Mesenchymal stem cell (in vitro differentiated cells and primary cell): ENCODE measurements at regions not wholly inside any gene's neighbourhood (a gene's known extent, or its start where the extent isn't known, plus 50 kb on each side); places are given as distances from the start of the nearest gene placed in this dataset.

Experiments
- DNase-seq: peaks from one replicate; pipeline ENCODE4 v3.0.0-alpha.2; 2013
- H2AFZ ChIP-seq: one replicate; pipeline ENCODE4 v1.6.1; 2013; ENCODE audit warnings: low read depth, mild to moderate bottlenecking, control low read depth, inconsistent platforms, low read length, moderate library complexity
- H2AK5ac ChIP-seq: 2 replicates; pipeline ENCODE4 v1.6.1; 2013; ENCODE audit warnings: low read length, moderate library complexity, mild to moderate bottlenecking, inconsistent platforms; ENCODE audit not compliant: severe bottlenecking
- H2BK120ac ChIP-seq: one replicate; pipeline ENCODE4 v1.6.1; 2013; ENCODE audit warnings: low read depth, mild to moderate bottlenecking, inconsistent platforms, low read length, moderate library complexity
- H2BK12ac ChIP-seq, 2 experiments: one replicate each; pipeline ENCODE4 v1.6.1; 2013; ENCODE audit warnings: inconsistent platforms in 2 of 2, low read length in 2 of 2, mild to moderate bottlenecking in 2 of 2, moderate library complexity in 2 of 2, control low read depth in 1 of 2
- H2BK15ac ChIP-seq: one replicate; pipeline ENCODE4 v1.6.1; 2013; ENCODE audit warnings: mild to moderate bottlenecking, low read depth, inconsistent platforms; ENCODE audit not compliant: poor library complexity, severe bottlenecking
- H2BK5ac ChIP-seq: 2 replicates; pipeline ENCODE4 v1.6.1; 2013; ENCODE audit warnings: low read depth, mild to moderate bottlenecking, low read length, control low read depth, inconsistent platforms; ENCODE audit not compliant: poor library complexity, severe bottlenecking
- H3K14ac ChIP-seq, 2 experiments: one replicate each; pipeline ENCODE4 v1.6.1; 2013; ENCODE audit warnings: inconsistent platforms in 2 of 2, low read length in 2 of 2, control low read depth in 1 of 2, mild to moderate bottlenecking in 1 of 2, moderate library complexity in 1 of 2
- H3K18ac ChIP-seq, 2 experiments: one replicate each; pipeline ENCODE4 v1.6.1; 2013; ENCODE audit warnings: inconsistent platforms in 2 of 2, low read length in 2 of 2, control low read depth in 1 of 2, low read depth in 1 of 2, mild to moderate bottlenecking in 1 of 2
- H3K23ac ChIP-seq, 2 experiments: one replicate each; pipeline ENCODE4 v1.6.1; 2013; ENCODE audit warnings: inconsistent platforms in 2 of 2, low read length in 2 of 2, mild to moderate bottlenecking in 2 of 2, moderate library complexity in 2 of 2, control low read depth in 1 of 2
- H3K27ac ChIP-seq: 2 replicates; pipeline ENCODE4 v1.5.1; 2013; ENCODE audit warnings: mild to moderate bottlenecking, moderate library complexity, low read length, control low read depth, inconsistent platforms; ENCODE audit not compliant: poor library complexity, severe bottlenecking
- H3K27me3 ChIP-seq, 2 experiments: 2 replicates each; pipeline versions ENCODE4 v1.6.1 to v1.7.0; 2013; ENCODE audit warnings: low read length in 2 of 2, mild to moderate bottlenecking in 2 of 2, moderate library complexity in 2 of 2, control low read depth in 1 of 2, inconsistent platforms in 1 of 2; ENCODE audit not compliant: control insufficient read depth in 1 of 2, insufficient read depth in 1 of 2
- H3K36me3 ChIP-seq, 2 experiments: 2 replicates each; pipeline versions ENCODE4 v1.6.1 to v1.7.0; 2013; ENCODE audit warnings: low read length in 2 of 2, control low read depth in 1 of 2, inconsistent platforms in 1 of 2, low read depth in 1 of 2, mild to moderate bottlenecking in 1 of 2; ENCODE audit not compliant: insufficient read depth in 2 of 2, control insufficient read depth in 1 of 2
- H3K4ac ChIP-seq, 2 experiments: one replicate each; pipeline ENCODE4 v1.6.1; 2013; ENCODE audit warnings: inconsistent platforms in 2 of 2, low read length in 2 of 2, mild to moderate bottlenecking in 2 of 2, moderate library complexity in 2 of 2, control low read depth in 1 of 2, low read depth in 1 of 2
- H3K4me1 ChIP-seq: 2 replicates; pipeline ENCODE4 v1.6.1; 2013; ENCODE audit warnings: low read depth, low read length, control low read depth; ENCODE audit not compliant: control insufficient read depth, insufficient read depth
- H3K4me2 ChIP-seq: 2 replicates; pipeline ENCODE4 v1.6.1; 2013; ENCODE audit warnings: low read length, mild to moderate bottlenecking, inconsistent platforms; ENCODE audit not compliant: poor library complexity, severe bottlenecking
- H3K4me3 ChIP-seq, 2 experiments: 2 replicates each; pipeline versions ENCODE4 v1.5.1 to v1.7.0; 2013; ENCODE audit warnings: low read length in 2 of 2, mild to moderate bottlenecking in 2 of 2, control low read depth in 1 of 2, low read depth in 1 of 2; ENCODE audit not compliant: insufficient read depth in 1 of 2
- H3K79me1 ChIP-seq: replicated peaks from 2 replicates; pipeline ENCODE4 v1.6.1; 2013; ENCODE audit warnings: mild to moderate bottlenecking, control low read depth, low read length, inconsistent platforms; ENCODE audit not compliant: poor library complexity, severe bottlenecking
- H3K9ac ChIP-seq: 2 replicates; pipeline ENCODE4 v1.7.0; 2013; ENCODE audit warnings: mild to moderate bottlenecking, low read length, moderate library complexity
- H3K9me3 ChIP-seq: 2 replicates; pipeline ENCODE4 v1.7.0; 2013; ENCODE audit warnings: mild to moderate bottlenecking, low read length; ENCODE audit not compliant: control insufficient read depth
- H4K8ac ChIP-seq: one replicate; pipeline ENCODE4 v1.6.1; 2013; ENCODE audit warnings: inconsistent platforms, mild to moderate bottlenecking, low read length, moderate library complexity
- H4K91ac ChIP-seq: one replicate; pipeline ENCODE4 v1.6.1; 2013; ENCODE audit warnings: mild to moderate bottlenecking, low read length, inconsistent platforms
- WGBS: methylation state at CpG from one replicate; pipeline ENCODE4 v1.1.7; 2013; ENCODE audit warnings: mixed read lengths; 5-methylcytosine and 5-hydroxymethylcytosine counted together

- H3K36me3 ChIP-seq: no peaks in the 10 kb centered on the region
- no peak overlapping the region for H2BK15ac ChIP-seq
- H3K14ac ChIP-seq: no peak overlapping the region
- H3K23ac ChIP-seq: no peak overlapping the region
- H4K91ac ChIP-seq: no peak overlapping the region
- H2BK12ac ChIP-seq: no peak overlapping the region
- no peak overlapping the region for H3K27ac ChIP-seq
- no peak overlapping the region for H2AFZ ChIP-seq
- no peaks in the 10 kb centered on the region for H3K79me1 ChIP-seq
- no peak overlapping the region for H3K18ac ChIP-seq
- DNase-seq: no peak
- no peaks in the 10 kb centered on the region for H3K4me1 ChIP-seq
- H3K4me2 ChIP-seq: no peak overlapping the region
- no peak overlapping the region for H4K8ac ChIP-seq
- H3K4ac ChIP-seq: no peak overlapping the region
- H3K4me3 ChIP-seq: peak overlapping the region in 1 of 2 experiments; percentile 37
- H2BK5ac ChIP-seq: no peak overlapping the region
- H3K9ac ChIP-seq: no peak overlapping the region
- peaks cover 26% of the 10 kb centered on the region for H3K9me3 ChIP-seq
- no peak overlapping the region for H2AK5ac ChIP-seq
- H3K27me3 ChIP-seq: no peaks in the 10 kb centered on the region
- H2BK120ac ChIP-seq: no peak overlapping the region
These were observed 84.9 kb upstream of the NT5C1B start for GRCh38 chr2:18674309-18674708.

- H3K9ac ChIP-seq: no peak overlapping the region
- no peaks in the 10 kb centered on the region for H3K4me1 ChIP-seq
- H3K79me1 ChIP-seq: no peaks in the 10 kb centered on the region
- H2BK12ac ChIP-seq: no peak overlapping the region
- no peak overlapping the region for H2BK120ac ChIP-seq
- H2BK15ac ChIP-seq: no peak overlapping the region
- H3K14ac ChIP-seq: no peak overlapping the region
- H3K36me3 ChIP-seq: no peaks in the 10 kb centered on the region
- no peak overlapping the region for H2BK5ac ChIP-seq
- no peak overlapping the region for H4K8ac ChIP-seq
- H4K91ac ChIP-seq: no peak overlapping the region
- no peak for DNase-seq
- peaks cover 21% of the 10 kb centered on the region for H3K9me3 ChIP-seq
- H2AK5ac ChIP-seq: no peak overlapping the region
- H2AFZ ChIP-seq: no peak overlapping the region
- H3K18ac ChIP-seq: no peak overlapping the region
- H3K27me3 ChIP-seq: no peaks in the 10 kb centered on the region
- H3K4me3 ChIP-seq: no peak overlapping the region
- H3K4me2 ChIP-seq: no peak overlapping the region
- H3K4ac ChIP-seq: no peak overlapping the region
- no peak overlapping the region for H3K23ac ChIP-seq
- H3K27ac ChIP-seq: no peak overlapping the region
These were observed 82.0 kb upstream of the NT5C1B start for GRCh38 chr2:18671363-18671762.

- H2BK15ac ChIP-seq: no peak overlapping the region
- 67% methylated on average over 1 of the region's 2 CpGs for WGBS
- no peak overlapping the region for H3K23ac ChIP-seq
- no peak overlapping the region for H4K91ac ChIP-seq
- no peak overlapping the region for H3K4ac ChIP-seq
- no peak overlapping the region for H3K4me2 ChIP-seq
- no peaks in the 10 kb centered on the region for H3K27me3 ChIP-seq
- no peak overlapping the region for H3K14ac ChIP-seq
- no peaks in the 10 kb centered on the region for H3K9me3 ChIP-seq
- H3K9ac ChIP-seq: no peak overlapping the region
- H2BK120ac ChIP-seq: no peak overlapping the region
- no peaks in the 10 kb centered on the region for H3K36me3 ChIP-seq
- H3K18ac ChIP-seq: no peak overlapping the region
- no peaks in the 10 kb centered on the region for H3K79me1 ChIP-seq
- no peak overlapping the region for H2AFZ ChIP-seq
- H2AK5ac ChIP-seq: no peak overlapping the region
- no peak overlapping the region for H2BK5ac ChIP-seq
- H3K27ac ChIP-seq: no peak overlapping the region
- H3K4me1 ChIP-seq: peaks cover 1% of the 10 kb centered on the region
- no peak overlapping the region for H2BK12ac ChIP-seq
- H4K8ac ChIP-seq: no peak overlapping the region
- DNase-seq: no peak
- no peak overlapping the region for H3K4me3 ChIP-seq
These were observed 78.9 kb upstream of the NT5C1B start for GRCh38 chr2:18668221-18668620.

DNA sequence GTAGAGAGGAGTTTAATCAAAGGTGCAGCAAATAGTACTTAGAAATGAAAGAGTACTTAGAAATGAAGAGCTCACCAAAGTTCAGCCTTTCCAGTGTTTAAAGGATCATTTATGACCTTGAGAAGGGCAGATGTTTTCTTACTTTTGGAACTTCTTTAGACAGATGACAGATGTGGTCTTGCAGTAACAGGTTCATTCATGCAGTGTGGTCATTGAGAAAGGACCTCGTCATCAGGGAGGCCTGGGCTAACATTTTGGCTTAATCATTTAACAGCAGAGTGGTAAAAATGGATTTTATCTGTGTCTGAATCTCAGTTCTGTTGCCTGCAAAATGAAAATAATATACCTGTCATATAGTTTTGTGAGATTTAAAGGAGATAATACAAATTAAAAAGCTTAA is 75.1 kb upstream of the NT5C1B start:
- H3K4me3 ChIP-seq: no peak overlapping the region
- no peak overlapping the region for H2BK12ac ChIP-seq
- H3K18ac ChIP-seq: no peak overlapping the region
- no peak overlapping the region for H2BK120ac ChIP-seq
- no peak overlapping the region for H3K14ac ChIP-seq
- no peaks in the 10 kb centered on the region for H3K9me3 ChIP-seq
- H3K9ac ChIP-seq: no peak overlapping the region
- 100% methylated on average over 1 of the region's 1 CpG for WGBS
- H3K36me3 ChIP-seq: no peaks in the 10 kb centered on the region
- no peaks in the 10 kb centered on the region for H3K79me1 ChIP-seq
- H3K4me2 ChIP-seq: no peak overlapping the region
- no peak overlapping the region for H2AK5ac ChIP-seq
- no peak overlapping the region for H4K91ac ChIP-seq
- DNase-seq: no peak
- no peak overlapping the region for H2BK5ac ChIP-seq
- no peak overlapping the region for H2BK15ac ChIP-seq
- no peak overlapping the region for H4K8ac ChIP-seq
- H3K4ac ChIP-seq: no peak overlapping the region
- H2AFZ ChIP-seq: no peak overlapping the region
- H3K23ac ChIP-seq: no peak overlapping the region
- H3K4me1 ChIP-seq: peaks cover 1% of the 10 kb centered on the region
- no peaks in the 10 kb centered on the region for H3K27me3 ChIP-seq
- no peak overlapping the region for H3K27ac ChIP-seq
